IMR-90 (cell line): ENCODE measurements at regions not wholly inside any gene's neighbourhood (a gene's known extent, or its start where the extent isn't known, plus 50 kb on each side); places are given as distances from the start of the nearest gene placed in this dataset.
"Not testable (repeated sequence)": the region's sequence is repeated elsewhere in the genome, so short reads cannot be mapped to it uniquely, and the experiment has no call there.

Source experiments
- MXI1 ChIP-seq: IDR thresholded peaks from 2 replicates; pipeline ENCODE4 v1.6.1; 2012; ENCODE audit warnings: low read depth, mild to moderate bottlenecking, low read length, moderate library complexity, borderline replicate concordance
- POLR2A ChIP-seq: IDR thresholded peaks from 2 replicates; pipeline ENCODE4 v1.6.1; 2012; ENCODE audit warnings: mild to moderate bottlenecking, low read depth, low read length
- TF ChIP-seq, protein P1 (sequence below): conservative IDR thresholded peaks from 2 replicates; pipeline ENCODE4 v1.5.1; 2012; ENCODE audit warnings: mild to moderate bottlenecking, low read depth, low read length, improper control_type of control experiment

DNA sequence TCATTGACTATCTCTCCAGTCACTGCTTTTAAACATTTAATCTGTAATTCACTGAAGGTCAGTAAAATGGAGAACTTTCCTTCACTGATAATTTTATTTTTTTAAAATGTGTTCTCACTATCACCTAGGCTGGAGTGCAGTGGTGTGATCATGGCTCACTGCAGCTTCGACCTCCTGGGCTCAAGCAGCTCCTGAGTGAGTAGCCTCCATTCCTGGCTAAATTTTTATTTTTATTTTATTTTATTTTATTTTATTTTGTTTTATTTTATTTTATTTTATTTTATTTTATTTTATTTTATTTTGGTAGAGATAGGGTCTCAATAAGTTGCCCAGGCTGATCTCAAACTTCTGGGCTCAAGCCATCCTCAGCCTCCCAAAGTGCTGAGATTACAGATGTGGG, 446.5 kb downstream of the TAFA4 start:
- TF ChIP-seq, protein P1, sequence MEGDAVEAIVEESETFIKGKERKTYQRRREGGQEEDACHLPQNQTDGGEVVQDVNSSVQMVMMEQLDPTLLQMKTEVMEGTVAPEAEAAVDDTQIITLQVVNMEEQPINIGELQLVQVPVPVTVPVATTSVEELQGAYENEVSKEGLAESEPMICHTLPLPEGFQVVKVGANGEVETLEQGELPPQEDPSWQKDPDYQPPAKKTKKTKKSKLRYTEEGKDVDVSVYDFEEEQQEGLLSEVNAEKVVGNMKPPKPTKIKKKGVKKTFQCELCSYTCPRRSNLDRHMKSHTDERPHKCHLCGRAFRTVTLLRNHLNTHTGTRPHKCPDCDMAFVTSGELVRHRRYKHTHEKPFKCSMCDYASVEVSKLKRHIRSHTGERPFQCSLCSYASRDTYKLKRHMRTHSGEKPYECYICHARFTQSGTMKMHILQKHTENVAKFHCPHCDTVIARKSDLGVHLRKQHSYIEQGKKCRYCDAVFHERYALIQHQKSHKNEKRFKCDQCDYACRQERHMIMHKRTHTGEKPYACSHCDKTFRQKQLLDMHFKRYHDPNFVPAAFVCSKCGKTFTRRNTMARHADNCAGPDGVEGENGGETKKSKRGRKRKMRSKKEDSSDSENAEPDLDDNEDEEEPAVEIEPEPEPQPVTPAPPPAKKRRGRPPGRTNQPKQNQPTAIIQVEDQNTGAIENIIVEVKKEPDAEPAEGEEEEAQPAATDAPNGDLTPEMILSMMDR, result not testable (repeated sequence)
- TF ChIP-seq POLR2A, MXI1: not testable (repeated sequence)
